ENCODE measurements at regions not wholly inside any gene's neighbourhood (a gene's known extent, or its start where the extent isn't known, plus 50 kb on each side); places are given as distances from the start of the nearest gene placed in this dataset.

GRCh38 chr9:89776795-89777525 lies 172.1 kb downstream of the GADD45G start:
- ATAC-seq = no peak
- DNase-seq (ENCODE audit: low spot score) = no peak
- intact Hi-C loops (cut with DNase I) = no loop called here

- ATAC-seq = no peak
- no peak for DNase-seq (ENCODE audit: low spot score)
- intact Hi-C loops (cut with DNase I) = no loop called here
Measured at GRCh38 chr9:89777544-89777943, 172.7 kb downstream of the GADD45G start.

- intact Hi-C loops (cut with DNase I) = no loop called here
- no peak for DNase-seq (ENCODE audit: low spot score)
- ATAC-seq = no peak
Measured at GRCh38 chr9:89778100-89779090, 173.6 kb downstream of the GADD45G start.

- no peak for ATAC-seq
- DNase-seq (ENCODE audit: low spot score) = no peak
Measured at GRCh38 chr9:89779405-89780203, 174.8 kb downstream of the GADD45G start.

GRCh38 chr9:89780959-89781358 lies 176.1 kb downstream of the GADD45G start:
- intact Hi-C loops (cut with DNase I) = no loop called here
- ATAC-seq = no peak
- DNase-seq (ENCODE audit: low spot score) = no peak

More at GRCh38 chr9:89779405-89780203, 174.8 kb downstream of the GADD45G start:
- intact Hi-C loops (cut with DNase I) = no loop called here

GRCh38 chr9:89781838-89782540 lies 177.2 kb downstream of the GADD45G start:
- ATAC-seq = peak; percentile 34
- intact Hi-C loops (cut with DNase I) = no loop called here

GRCh38 chr9:89786655-89787054 lies 181.8 kb downstream of the GADD45G start:
- ATAC-seq = peak; percentile 72
- peak; percentile 30 for DNase-seq (ENCODE audit: low spot score)
- intact Hi-C loops (cut with DNase I) = no loop called here

More at GRCh38 chr9:89781838-89782540, 177.2 kb downstream of the GADD45G start:
- no peak for DNase-seq (ENCODE audit: low spot score)

GRCh38 chr9:89787595-89787994 lies 182.8 kb downstream of the GADD45G start:
- intact Hi-C loops (cut with DNase I) = no loop called here
- ATAC-seq (no peak), DNase-seq (ENCODE audit: low spot score) (no peak)

GRCh38 chr9:89788434-89788833 lies 183.6 kb downstream of the GADD45G start:
- intact Hi-C loops (cut with DNase I) = no loop called here
- ATAC-seq = no peak
- DNase-seq (ENCODE audit: low spot score) = no peak

GRCh38 chr9:89789922-89790510 lies 185.2 kb downstream of the GADD45G start:
- DNase-seq (ENCODE audit: low spot score) = peak; percentile 34
- intact Hi-C loops (cut with DNase I) = no loop called here
- no peak for ATAC-seq

- intact Hi-C loops (cut with DNase I) = no loop called here
- ATAC-seq = no peak
- peak; percentile 9 for DNase-seq (ENCODE audit: low spot score)
Measured at GRCh38 chr9:89790542-89791109, 185.8 kb downstream of the GADD45G start.

- intact Hi-C loops (cut with DNase I) = no loop called here
- ATAC-seq (no peak), DNase-seq (ENCODE audit: low spot score) (peak; percentile 21)
Measured at GRCh38 chr9:89791754-89792153, 186.9 kb downstream of the GADD45G start.

- intact Hi-C loops (cut with DNase I) = no loop called here
- ATAC-seq = no peak
- DNase-seq (ENCODE audit: low spot score) = peak; percentile 35
Measured at GRCh38 chr9:89792189-89793123, 187.6 kb downstream of the GADD45G start.

- intact Hi-C loops (cut with DNase I) = no loop called here
- ATAC-seq (no peak), DNase-seq (ENCODE audit: low spot score) (peak; percentile 27)
Measured at GRCh38 chr9:89793124-89793495, 188.3 kb downstream of the GADD45G start.

GRCh38 chr9:89793551-89793950 lies 188.7 kb downstream of the GADD45G start:
- ATAC-seq (no peak), DNase-seq (ENCODE audit: low spot score) (peak; percentile 28)
- intact Hi-C loops (cut with DNase I) = no loop called here

GRCh38 chr9:89794918-89795317 lies 190.1 kb downstream of the GADD45G start:
- ATAC-seq (no peak), DNase-seq (ENCODE audit: low spot score) (peak; percentile 52)
- intact Hi-C loops (cut with DNase I) = no loop called here
